ENCODE measurements at regions not wholly inside any gene's neighbourhood (a gene's known extent, or its start where the extent isn't known, plus 50 kb on each side); places are given as distances from the start of the nearest gene placed in this dataset.

- no peak for DNase-seq (ENCODE audit: low spot score)
These were observed 53.4 kb upstream of the NAV3 start for GRCh38 chr12:77777274-77777673.

GRCh38 chr12:77774761-77775160 lies 55.9 kb upstream of the NAV3 start:
- DNase-seq (ENCODE audit: low spot score), result no peak

GRCh38 chr12:77772676-77773298 lies 57.9 kb upstream of the NAV3 start:
- DNase-seq (ENCODE audit: low spot score), result no peak

- DNase-seq (ENCODE audit: low spot score), result no peak
These were observed 62.1 kb upstream of the NAV3 start for GRCh38 chr12:77768558-77768957.

- DNase-seq (ENCODE audit: low spot score), result no peak
These were observed 62.8 kb upstream of the NAV3 start for GRCh38 chr12:77767756-77768343.

- no peak for DNase-seq (ENCODE audit: low spot score)
These were observed 63.4 kb upstream of the NAV3 start for GRCh38 chr12:77767335-77767734.

GRCh38 chr12:77766224-77766623 lies 64.5 kb upstream of the NAV3 start:
- DNase-seq (ENCODE audit: low spot score), result no peak

- no peak for DNase-seq (ENCODE audit: low spot score)
These were observed 69.4 kb upstream of the NAV3 start for GRCh38 chr12:77761286-77761685.

GRCh38 chr12:77760271-77761025 lies 70.2 kb upstream of the NAV3 start:
- no peak for DNase-seq (ENCODE audit: low spot score)

GRCh38 chr12:77754086-77754485 lies 76.6 kb upstream of the NAV3 start:
- no peak for DNase-seq (ENCODE audit: low spot score)

GRCh38 chr12:77751939-77752338 lies 78.8 kb upstream of the NAV3 start:
- no peak for DNase-seq (ENCODE audit: low spot score)

GRCh38 chr12:77746096-77746495 lies 84.6 kb upstream of the NAV3 start:
- no peak for DNase-seq (ENCODE audit: low spot score)

- DNase-seq (ENCODE audit: low spot score), result no peak
These were observed 85.1 kb upstream of the NAV3 start for GRCh38 chr12:77745624-77746023.

- no peak for DNase-seq (ENCODE audit: low spot score)
These were observed 88.1 kb upstream of the NAV3 start for GRCh38 chr12:77742631-77743030.

- DNase-seq (ENCODE audit: low spot score), result no peak
These were observed 88.6 kb upstream of the NAV3 start for GRCh38 chr12:77741974-77742517.

- DNase-seq (ENCODE audit: low spot score), result no peak
These were observed 94.3 kb upstream of the NAV3 start for GRCh38 chr12:77736219-77736965.

GRCh38 chr12:77734214-77734883 lies 96.3 kb upstream of the NAV3 start:
- no peak for DNase-seq (ENCODE audit: low spot score)

GRCh38 chr12:77728018-77728417 lies 102.7 kb upstream of the NAV3 start:
- no peak for DNase-seq (ENCODE audit: low spot score)

- DNase-seq (ENCODE audit: low spot score), result no peak
These were observed 103.2 kb upstream of the NAV3 start for GRCh38 chr12:77727442-77728001.

GRCh38 chr12:77725611-77726010 lies 105.1 kb upstream of the NAV3 start:
- DNase-seq (ENCODE audit: low spot score), result no peak

- DNase-seq (ENCODE audit: low spot score), result no peak
These were observed 106.2 kb upstream of the NAV3 start for GRCh38 chr12:77724367-77724957.

All from HuH-7.5 (cell line).